ENCODE measurements at regions not wholly inside any gene's neighbourhood (a gene's known extent, or its start where the extent isn't known, plus 50 kb on each side); places are given as distances from the start of the nearest gene placed in this dataset.

DNA sequence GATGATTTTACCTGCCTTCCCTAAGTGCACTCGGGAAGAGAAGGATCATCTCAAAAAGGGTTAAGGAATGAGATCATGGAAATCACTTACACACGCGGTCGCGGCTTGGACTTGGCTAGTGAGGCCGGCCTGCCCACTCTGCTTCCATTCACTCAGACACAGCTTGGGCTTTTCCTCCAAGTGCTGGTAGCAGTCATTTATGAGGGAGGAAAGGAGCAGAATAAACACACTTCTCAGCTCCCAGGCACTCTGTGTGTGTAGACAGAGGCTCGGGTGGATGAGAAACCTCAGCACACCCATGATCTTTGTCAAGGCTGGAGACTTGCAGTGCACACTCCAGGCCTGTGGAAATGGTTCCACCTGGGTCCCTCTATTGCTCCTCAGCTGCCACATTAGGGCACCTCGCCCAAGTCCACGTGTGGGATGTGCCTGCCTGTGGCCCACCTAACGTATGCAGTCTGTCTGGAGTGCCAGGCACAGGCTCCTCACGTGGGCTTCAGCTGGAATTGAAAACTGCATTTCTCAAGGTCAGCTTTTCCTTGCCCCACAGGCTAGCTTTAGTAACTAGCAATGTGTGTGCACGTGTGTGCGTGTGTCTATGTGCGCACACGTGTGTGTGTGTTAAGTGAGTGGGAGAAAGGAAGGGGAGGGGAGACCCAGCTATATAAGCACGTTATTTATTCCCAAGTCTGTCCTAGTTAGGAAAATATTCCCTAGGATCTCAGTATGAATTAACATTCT, 288.4 kb downstream of the SOX11 start:
- Histone ChIP-seq H3K9me3 (no peaks in the 10 kb centered on the region), H3K27ac (no peak overlapping the region), H3K4me3 (no peak overlapping the region), H3K27me3 (no peaks in the 10 kb centered on the region), H3K36me3 (no peaks in the 10 kb centered on the region), H3K4me1 (no peaks in the 10 kb centered on the region)
- intact Hi-C loops (cut with DNase I), result no loop called here
- DNase-seq (ENCODE audit: low spot score in 2 of 2), result no peak
- TF ChIP-seq, protein P1, sequence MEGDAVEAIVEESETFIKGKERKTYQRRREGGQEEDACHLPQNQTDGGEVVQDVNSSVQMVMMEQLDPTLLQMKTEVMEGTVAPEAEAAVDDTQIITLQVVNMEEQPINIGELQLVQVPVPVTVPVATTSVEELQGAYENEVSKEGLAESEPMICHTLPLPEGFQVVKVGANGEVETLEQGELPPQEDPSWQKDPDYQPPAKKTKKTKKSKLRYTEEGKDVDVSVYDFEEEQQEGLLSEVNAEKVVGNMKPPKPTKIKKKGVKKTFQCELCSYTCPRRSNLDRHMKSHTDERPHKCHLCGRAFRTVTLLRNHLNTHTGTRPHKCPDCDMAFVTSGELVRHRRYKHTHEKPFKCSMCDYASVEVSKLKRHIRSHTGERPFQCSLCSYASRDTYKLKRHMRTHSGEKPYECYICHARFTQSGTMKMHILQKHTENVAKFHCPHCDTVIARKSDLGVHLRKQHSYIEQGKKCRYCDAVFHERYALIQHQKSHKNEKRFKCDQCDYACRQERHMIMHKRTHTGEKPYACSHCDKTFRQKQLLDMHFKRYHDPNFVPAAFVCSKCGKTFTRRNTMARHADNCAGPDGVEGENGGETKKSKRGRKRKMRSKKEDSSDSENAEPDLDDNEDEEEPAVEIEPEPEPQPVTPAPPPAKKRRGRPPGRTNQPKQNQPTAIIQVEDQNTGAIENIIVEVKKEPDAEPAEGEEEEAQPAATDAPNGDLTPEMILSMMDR (IDR thresholded peaks at IDR 0.05), result no peak

DNA sequence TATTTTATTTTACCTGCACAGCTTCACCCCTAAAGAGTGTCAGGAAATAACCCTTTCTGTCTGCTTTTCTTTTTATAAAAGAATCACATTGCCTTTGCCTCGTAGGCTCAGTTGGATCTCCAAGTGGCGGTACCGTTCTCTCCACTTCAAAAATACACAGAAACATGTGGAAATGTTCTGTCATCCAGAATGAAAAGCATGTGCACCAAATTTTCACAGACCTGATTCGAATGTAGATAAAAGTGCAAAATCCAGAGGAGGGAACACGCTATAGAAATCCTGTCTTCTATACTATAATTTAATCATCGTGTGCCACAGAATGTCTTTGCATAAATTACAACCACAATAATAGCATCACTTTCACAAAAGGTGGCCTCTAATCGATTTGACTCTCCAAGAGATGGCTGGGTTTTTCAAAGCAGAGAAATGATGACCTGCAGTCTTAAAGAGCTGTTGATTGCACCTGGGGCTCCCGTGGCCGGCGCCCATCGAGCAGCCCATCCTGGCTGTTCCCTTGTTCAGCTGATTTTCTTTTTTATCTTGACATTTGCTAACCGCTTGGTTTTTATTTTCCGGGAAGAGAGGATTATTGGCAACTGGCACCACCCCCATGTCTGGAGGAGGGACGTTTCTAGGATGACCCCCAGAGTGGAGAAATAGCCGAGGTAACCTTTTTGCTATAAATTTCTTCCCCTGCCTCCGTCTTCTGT, 290.2 kb downstream of the SOX11 start:
- no peaks in the 10 kb centered on the region for H3K36me3 ChIP-seq
- intact Hi-C loops (cut with DNase I), result no loop called here
- no peak overlapping the region for H3K27ac ChIP-seq
- TF ChIP-seq, protein P1 (IDR thresholded peaks at IDR 0.05), result no peak
- no peak for DNase-seq (ENCODE audit: low spot score in 2 of 2)
- H3K9me3 ChIP-seq, result no peaks in the 10 kb centered on the region
- H3K27me3 ChIP-seq, result no peaks in the 10 kb centered on the region
- no peak overlapping the region for H3K4me3 ChIP-seq
- H3K4me1 ChIP-seq, result no peaks in the 10 kb centered on the region

DNA sequence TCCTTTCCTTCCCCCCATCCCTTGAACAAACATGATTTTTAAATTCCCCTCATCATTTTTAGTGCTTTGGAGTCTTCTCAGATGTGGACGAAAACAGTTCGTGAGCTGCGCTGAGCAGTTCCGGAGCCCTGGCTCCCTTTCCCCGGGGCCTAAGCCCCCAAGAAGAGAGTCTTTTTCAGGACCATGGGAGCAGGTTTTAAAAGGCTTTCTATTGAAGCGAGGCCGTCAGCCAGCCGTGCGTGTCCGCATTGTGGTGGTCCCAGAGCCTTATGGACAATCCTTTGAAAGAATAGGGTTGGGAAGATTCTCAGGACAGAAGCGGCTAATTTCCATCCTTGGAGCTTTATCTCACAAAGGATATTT, 290.7 kb downstream of the SOX11 start:
- intact Hi-C loops (cut with DNase I), result no loop called here
- H3K27ac ChIP-seq, result no peak overlapping the region
- H3K4me1 ChIP-seq, result no peaks in the 10 kb centered on the region
- DNase-seq (ENCODE audit: low spot score in 2 of 2), result no peak
- H3K36me3 ChIP-seq, result no peaks in the 10 kb centered on the region
- TF ChIP-seq, protein P1 (IDR thresholded peaks at IDR 0.05), result no peak
- no peaks in the 10 kb centered on the region for H3K9me3 ChIP-seq
- H3K27me3 ChIP-seq, result no peaks in the 10 kb centered on the region
- no peak overlapping the region for H3K4me3 ChIP-seq

DNA sequence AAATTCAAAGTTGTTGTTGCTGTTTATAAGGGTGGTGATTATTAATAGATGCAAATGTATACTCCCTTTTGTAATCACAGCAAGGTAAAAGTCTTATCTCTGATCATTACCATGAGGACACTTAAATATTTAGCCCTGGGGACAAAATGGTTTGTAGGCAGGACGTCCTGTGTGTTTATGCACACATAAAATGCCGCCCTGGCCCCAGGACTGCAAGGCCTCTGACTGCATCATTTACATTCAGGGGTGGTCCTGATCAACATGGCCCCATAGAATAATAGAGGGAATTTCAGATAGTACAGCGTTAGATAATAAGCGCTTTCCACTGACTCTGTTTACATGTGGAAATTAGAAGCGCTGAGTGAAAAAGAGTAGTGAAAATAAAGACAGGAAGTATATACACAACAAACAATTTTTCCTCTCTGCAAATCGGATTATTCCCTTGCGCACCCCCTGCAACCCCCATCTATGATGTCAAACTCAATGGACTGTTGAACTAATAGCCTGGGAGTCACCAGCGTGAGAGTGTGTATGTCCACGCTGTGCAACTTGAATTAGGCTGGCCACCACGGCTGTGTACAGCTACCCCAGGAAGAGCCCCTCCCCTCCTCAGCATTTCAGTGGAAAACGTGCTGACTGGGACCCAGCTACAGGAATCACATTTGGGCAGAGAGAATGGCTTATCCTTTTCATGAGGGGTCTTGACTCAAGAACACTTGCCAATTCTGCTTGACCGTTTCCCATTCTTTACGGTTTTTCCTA, 291.5 kb downstream of the SOX11 start:
- H3K9me3 ChIP-seq, result no peaks in the 10 kb centered on the region
- H3K27me3 ChIP-seq, result no peaks in the 10 kb centered on the region
- H3K27ac ChIP-seq, result no peak overlapping the region
- no peaks in the 10 kb centered on the region for H3K36me3 ChIP-seq
- H3K4me1 ChIP-seq, result no peaks in the 10 kb centered on the region
- TF ChIP-seq, protein P1 (IDR thresholded peaks at IDR 0.05), result no peak
- H3K4me3 ChIP-seq, result no peak overlapping the region
- intact Hi-C loops (cut with DNase I), result no loop called here
- no peak for DNase-seq (ENCODE audit: low spot score in 2 of 2)

DNA sequence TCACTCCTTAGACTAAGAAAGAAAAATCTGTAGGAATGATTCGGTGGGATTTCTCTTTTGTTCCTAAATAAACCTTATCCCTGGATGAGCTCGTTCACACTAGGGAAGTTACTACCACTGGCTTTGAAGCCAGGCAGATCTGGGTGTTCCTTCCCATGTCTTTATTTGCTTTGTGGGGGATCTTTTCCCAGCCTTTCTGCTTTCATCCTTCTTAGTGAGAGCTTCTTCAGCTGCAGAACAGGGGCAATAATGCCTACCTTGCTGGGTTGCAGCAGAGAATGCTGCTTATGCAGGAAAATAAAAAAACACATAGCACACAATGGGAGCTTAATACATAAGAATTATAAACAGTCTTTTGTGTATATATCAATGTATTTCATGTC, 292.1 kb downstream of the SOX11 start:
- Histone ChIP-seq H3K4me3 (no peak overlapping the region), H3K4me1 (no peaks in the 10 kb centered on the region), H3K27me3 (no peaks in the 10 kb centered on the region), H3K9me3 (no peaks in the 10 kb centered on the region), H3K27ac (no peak overlapping the region), H3K36me3 (no peaks in the 10 kb centered on the region)
- TF ChIP-seq, protein P1 (IDR thresholded peaks at IDR 0.05), result no peak
- no peak for DNase-seq (ENCODE audit: low spot score in 2 of 2)
- intact Hi-C loops (cut with DNase I), result no loop called here
